SU-DHL-6 (cell line): ENCODE measurements at regions not wholly inside any gene's neighbourhood (a gene's known extent, or its start where the extent isn't known, plus 50 kb on each side); places are given as distances from the start of the nearest gene placed in this dataset.
A peak's percentile ranks its signal among the peaks of the same experiment; 100 is the strongest.

Source experiments
- H2AFZ ChIP-seq: fragments of 200-600 bp; sonication (generic); 2 replicates; pipeline ENCODE4 v1.6.1; 2014; ENCODE audit warnings: low read depth, mild to moderate bottlenecking, moderate library complexity, mixed read lengths, antibody characterized with exemption, low read length; ENCODE audit not compliant: severe bottlenecking
- H3F3A ChIP-seq: fragments of 200-600 bp; shearing (Covaris generic); 2 replicates; pipeline ENCODE4 v1.6.0; 2016; ENCODE audit warnings: antibody characterized with exemption, mild to moderate bottlenecking; ENCODE audit not compliant: insufficient read depth
- H3K27ac ChIP-seq: fragments of 200-600 bp; sonication (generic); 2 replicates; pipeline ENCODE4 v1.5.1; 2016; ENCODE audit warnings: low read depth, mild to moderate bottlenecking, low read length, moderate library complexity, mixed read lengths
- H3K27me3 ChIP-seq: fragments of 200-600 bp; sonication (generic), shearing (Covaris generic); 2 replicates; pipeline ENCODE4 v1.6.0; 2014; ENCODE audit warnings: mild to moderate bottlenecking, low read length
- H3K36me3 ChIP-seq: fragments of 200-600 bp; sonication (generic); 2 replicates; pipeline ENCODE4 v1.6.1; 2014; ENCODE audit warnings: mild to moderate bottlenecking, low read length, mixed read lengths
- H3K4me2 ChIP-seq: fragments of 300-600, 200-600 bp; shearing (Covaris generic), sonication (generic); 2 replicates; pipeline ENCODE4 v1.6.0; 2014; ENCODE audit warnings: low read length, low read depth, mild to moderate bottlenecking; ENCODE audit not compliant: poor library complexity, severe bottlenecking
- H3K4me3 ChIP-seq: fragments of 200-600 bp; sonication (generic); 2 replicates; pipeline ENCODE4 v1.5.1; 2014; ENCODE audit warnings: antibody characterized with exemption, low read length, mild to moderate bottlenecking, mixed read lengths; ENCODE audit not compliant: insufficient read depth, poor library complexity, severe bottlenecking
- H3K79me2 ChIP-seq: fragments of 200-600 bp; sonication (generic); 2 replicates; pipeline ENCODE4 v1.6.1; 2014; ENCODE audit warnings: mild to moderate bottlenecking, low read length, moderate library complexity; ENCODE audit not compliant: insufficient read depth
- H3K9ac ChIP-seq: fragments of 200-600 bp; sonication (generic); 2 replicates; pipeline ENCODE4 v1.7.0; 2014; ENCODE audit warnings: mild to moderate bottlenecking, low read length
- H3K9me2 ChIP-seq: fragments of 200-600 bp; sonication (generic); replicated peaks from 2 replicates; pipeline ENCODE4 v1.6.1; 2014; ENCODE audit warnings: low read length; ENCODE audit not compliant: insufficient read depth
- H3K9me3 ChIP-seq: fragments of 200-600 bp; sonication (generic); 2 replicates; pipeline ENCODE4 v1.6.1; 2014; ENCODE audit warnings: low read length, mixed read lengths; ENCODE audit not compliant: insufficient read depth
- H4K20me1 ChIP-seq: fragments of 200-600 bp; sonication (generic); 2 replicates; pipeline ENCODE4 v1.6.1; 2014; ENCODE audit warnings: low read depth, mild to moderate bottlenecking, antibody characterized with exemption, low read length, moderate library complexity, mixed read lengths
- CTCF ChIP-seq: fragments of 200-600 bp; sonication (generic); IDR thresholded peaks from one replicate; pipeline ENCODE4 v1.5.1; 2017; ENCODE audit warnings: antibody characterized with exemption, mild to moderate bottlenecking, low read length, moderate library complexity; ENCODE audit not compliant: insufficient read depth, poor library complexity, severe bottlenecking
- EZH2phosphoT487 ChIP-seq: fragments of 200-600 bp; sonication (generic), shearing (Covaris generic); conservative IDR thresholded peaks from 2 replicates; pipeline ENCODE4 v1.6.1; 2018; ENCODE audit warnings: mild to moderate bottlenecking, antibody characterized with exemption, low read length, moderate library complexity, mixed read lengths

GRCh38 chr19:22545751-22546150 is 88.4 kb upstream of the ZNF492 start:
- Histone ChIP-seq H3K36me3 (no peaks in the 10 kb centered on the region), H3K9me3 (no peaks in the 10 kb centered on the region; the same call in 1 of the 2 replicates), H3K27me3 (no peaks in the 10 kb centered on the region), H3F3A (no peaks in the 10 kb centered on the region), H3K4me2 (no peak overlapping the region), H3K27ac (no peak overlapping the region), H3K4me3 (no peak overlapping the region), H2AFZ (no peak overlapping the region), H4K20me1 (no peaks in the 10 kb centered on the region), H3K9ac (no peak overlapping the region), H3K9me2 (no peaks in the 10 kb centered on the region), H3K79me2 (no peaks in the 10 kb centered on the region)
- TF ChIP-seq CTCF (peak; percentile 60), EZH2phosphoT487 (no peak)

GRCh38 chr19:22533761-22534160 is 100.4 kb upstream of the ZNF492 start:
- H3K4me3 ChIP-seq = no peak overlapping the region
- no peaks in the 10 kb centered on the region for H3F3A ChIP-seq
- H3K9ac ChIP-seq = no peak overlapping the region
- no peaks in the 10 kb centered on the region for H3K9me2 ChIP-seq
- TF ChIP-seq EZH2phosphoT487 = no peak
- TF ChIP-seq CTCF = no peak
- H3K27ac ChIP-seq = no peak overlapping the region
- H3K4me2 ChIP-seq = no peak overlapping the region
- H3K9me3 ChIP-seq = no peaks in the 10 kb centered on the region; the same call in 1 of the 2 replicates
- H3K79me2 ChIP-seq = no peaks in the 10 kb centered on the region
- no peaks in the 10 kb centered on the region for H4K20me1 ChIP-seq
- H2AFZ ChIP-seq = no peak overlapping the region
- H3K27me3 ChIP-seq = no peaks in the 10 kb centered on the region
- H3K36me3 ChIP-seq = no peaks in the 10 kb centered on the region

- Histone ChIP-seq H3K4me3 (no peak overlapping the region), H3K4me2 (no peak overlapping the region), H2AFZ (no peak overlapping the region), H3K9me2 (no peaks in the 10 kb centered on the region), H3K36me3 (no peaks in the 10 kb centered on the region), H3F3A (no peaks in the 10 kb centered on the region), H3K27me3 (no peaks in the 10 kb centered on the region), H3K9me3 (no peaks in the 10 kb centered on the region; the same call in 1 of the 2 replicates), H3K9ac (no peak overlapping the region), H3K27ac (no peak overlapping the region), H4K20me1 (no peaks in the 10 kb centered on the region), H3K79me2 (no peaks in the 10 kb centered on the region)
- TF ChIP-seq CTCF (no peak), EZH2phosphoT487 (no peak)
These were observed 101.5 kb upstream of the ZNF492 start for GRCh38 chr19:22532388-22533300.
